ENCODE measurements at regions not wholly inside any gene's neighbourhood (a gene's known extent, or its start where the extent isn't known, plus 50 kb on each side); places are given as distances from the start of the nearest gene placed in this dataset.
"Not testable (repeated sequence)": the region's sequence is repeated elsewhere in the genome, so short reads cannot be mapped to it uniquely, and the experiment has no call there.

GRCh38 chr2:5569256-5569655 is 122.9 kb upstream of the SOX11 start:
- intact Hi-C loops (cut with micrococcal nuclease), result no loop called here

- intact Hi-C loops (cut with micrococcal nuclease), result no loop called here
Observed at GRCh38 chr2:5576015-5576414, 116.2 kb upstream of the SOX11 start.

GRCh38 chr2:5587766-5588165 is 104.4 kb upstream of the SOX11 start:
- intact Hi-C loops (cut with micrococcal nuclease), result no loop called here

- intact Hi-C loops (cut with micrococcal nuclease), result no loop called here
Observed at GRCh38 chr2:5588601-5589000, 103.6 kb upstream of the SOX11 start.

GRCh38 chr2:5589183-5589582 is 103.0 kb upstream of the SOX11 start:
- intact Hi-C loops (cut with micrococcal nuclease), result no loop called here

DNA sequence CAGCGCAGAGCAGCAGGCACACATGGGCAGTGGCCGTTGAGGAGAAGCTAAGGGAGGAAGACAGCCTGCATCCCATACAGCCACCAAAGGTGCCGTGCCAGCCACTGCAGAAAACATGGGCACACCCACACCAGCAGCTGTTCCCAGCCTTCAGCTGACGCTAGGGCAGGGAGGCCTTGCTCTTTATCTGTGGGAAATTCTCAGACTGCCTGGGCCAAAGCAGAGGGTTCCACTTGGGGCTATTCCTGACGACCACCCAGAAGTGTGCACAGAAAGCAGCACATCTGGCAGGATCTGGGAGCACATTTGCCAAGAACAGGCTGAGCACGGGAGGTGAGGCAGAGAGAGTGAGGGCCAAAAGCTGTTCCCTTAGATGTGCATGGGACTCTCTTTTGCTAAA is 101.3 kb upstream of the SOX11 start:
- intact Hi-C loops (cut with micrococcal nuclease), result no loop called here

- intact Hi-C loops (cut with micrococcal nuclease), result no loop called here
Observed at GRCh38 chr2:5592916-5593315, 99.3 kb upstream of the SOX11 start.

- intact Hi-C loops (cut with micrococcal nuclease), result no loop called here
Observed at GRCh38 chr2:5594249-5594695, 97.9 kb upstream of the SOX11 start.

- intact Hi-C loops (cut with micrococcal nuclease), result no loop called here
Observed at GRCh38 chr2:5596868-5597267, 95.3 kb upstream of the SOX11 start.

- intact Hi-C loops (cut with micrococcal nuclease), result no loop called here
Observed at GRCh38 chr2:5598156-5598555, 94.0 kb upstream of the SOX11 start.

- intact Hi-C loops (cut with micrococcal nuclease), result no loop called here
Observed at GRCh38 chr2:5609201-5609600, 83.0 kb upstream of the SOX11 start.

DNA sequence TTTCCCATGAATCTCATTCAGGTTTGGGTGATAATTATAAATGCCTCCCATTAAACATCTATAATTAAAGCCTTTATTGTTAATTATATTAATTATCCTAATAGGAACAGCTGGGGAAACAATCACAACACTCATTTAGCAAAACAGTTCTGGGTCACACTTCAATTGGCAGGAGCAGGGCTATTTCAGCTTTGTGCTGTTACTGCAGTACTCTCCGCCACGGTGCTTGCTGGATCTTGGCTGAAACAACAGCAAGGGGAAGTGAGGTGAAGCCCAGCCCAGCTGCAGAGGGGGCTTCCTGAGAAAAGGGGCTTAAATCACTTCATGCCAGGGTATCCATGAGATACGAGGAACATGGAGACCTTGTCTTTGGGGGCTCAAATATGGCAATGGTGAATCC is 79.5 kb upstream of the SOX11 start:
- intact Hi-C loops (cut with micrococcal nuclease), result no loop called here

DNA sequence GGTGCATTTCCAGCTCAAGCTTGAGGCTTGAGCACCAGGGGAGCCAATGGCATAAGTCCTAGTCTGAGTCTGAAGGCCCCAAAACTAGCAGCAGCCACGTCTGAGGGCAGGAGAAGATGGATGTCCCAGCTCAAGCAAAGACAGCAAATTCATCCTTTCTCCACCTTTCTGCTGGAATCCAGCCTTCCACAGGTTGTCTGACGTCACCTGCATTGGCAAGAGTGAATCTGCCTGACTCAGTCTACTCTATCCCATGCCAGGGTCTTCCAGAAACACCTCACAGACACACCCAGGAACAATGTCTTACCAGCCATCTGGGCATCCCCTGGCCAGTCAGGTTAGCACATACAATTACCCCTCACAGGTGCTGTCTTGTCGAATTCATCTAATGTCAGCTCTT is 76.2 kb upstream of the SOX11 start:
- intact Hi-C loops (cut with micrococcal nuclease), result no loop called here

- intact Hi-C loops (cut with micrococcal nuclease), result no loop called here
Observed at GRCh38 chr2:5617358-5617757, 74.8 kb upstream of the SOX11 start.

- intact Hi-C loops (cut with micrococcal nuclease), result no loop called here
Observed at GRCh38 chr2:5617796-5618195, 74.4 kb upstream of the SOX11 start.

DNA sequence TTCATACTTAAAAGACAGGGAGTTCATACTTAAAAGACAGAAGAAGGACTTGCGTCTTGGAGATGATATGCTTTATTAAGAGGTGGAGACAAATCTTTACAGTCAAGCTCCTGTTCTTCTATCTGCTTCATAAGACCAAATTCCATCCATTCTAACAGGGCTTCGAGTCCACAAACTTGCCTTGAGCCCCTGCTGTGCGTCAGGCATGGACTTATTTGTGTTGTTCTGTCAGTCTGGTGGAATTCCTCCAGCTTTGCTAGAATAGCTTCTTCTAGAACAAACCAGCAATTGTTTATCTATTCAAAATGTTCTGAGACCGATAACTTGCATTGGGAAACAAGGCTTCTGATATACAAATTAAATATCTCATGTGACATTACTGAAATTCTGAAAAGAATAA is 73.9 kb upstream of the SOX11 start:
- intact Hi-C loops (cut with micrococcal nuclease), result no loop called here

- intact Hi-C loops (cut with micrococcal nuclease), result not testable (repeated sequence)
Observed at GRCh38 chr2:5625556-5626065, 66.6 kb upstream of the SOX11 start.

GRCh38 chr2:5628484-5628883 is 63.7 kb upstream of the SOX11 start:
- intact Hi-C loops (cut with micrococcal nuclease), result not testable (repeated sequence)

- intact Hi-C loops (cut with micrococcal nuclease), result not testable (repeated sequence)
Observed at GRCh38 chr2:5629510-5629909, 62.7 kb upstream of the SOX11 start.

DNA sequence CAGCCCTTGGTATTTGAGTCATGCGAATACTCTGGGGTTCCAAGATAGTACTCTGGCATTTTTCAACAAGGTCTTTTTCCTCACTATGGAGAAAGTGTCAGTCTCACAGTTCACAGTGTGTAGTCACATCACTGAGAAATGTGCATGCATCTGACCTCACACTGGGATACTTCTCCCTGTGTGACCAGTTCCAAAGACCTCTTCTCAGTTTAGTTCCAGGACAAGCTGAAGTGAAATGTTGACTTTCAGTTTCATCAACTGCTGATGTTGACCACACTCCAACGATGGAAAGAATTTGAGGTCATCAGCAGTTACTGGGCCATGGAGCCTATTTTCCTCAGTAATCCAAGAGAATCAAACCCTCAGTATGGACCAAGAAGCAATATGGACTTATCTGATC is 55.1 kb upstream of the SOX11 start:
- intact Hi-C loops (cut with micrococcal nuclease), result not testable (repeated sequence)

All from T-helper 1 cell treated with Interleukin-12 subunit alpha and Interleukin-12 subunit beta and Interleukin-4 antibody, amounts not matched to agents 30 ng/mL and 1 ng/mL, for 36 hours (primary cell).